SU-DHL-6 (cell line): ENCODE measurements at regions not wholly inside any gene's neighbourhood (a gene's known extent, or its start where the extent isn't known, plus 50 kb on each side); places are given as distances from the start of the nearest gene placed in this dataset.
"Not testable (repeated sequence)": the region's sequence is repeated elsewhere in the genome, so short reads cannot be mapped to it uniquely, and the experiment has no call there.

Experiments used
- EZH2phosphoT487 ChIP-seq: fragments of 200-600 bp; sonication (generic), shearing (Covaris generic); conservative IDR thresholded peaks from 2 replicates; pipeline ENCODE4 v1.6.1; 2018; ENCODE audit warnings: mild to moderate bottlenecking, antibody characterized with exemption, low read length, moderate library complexity, mixed read lengths
- TF ChIP-seq, protein P1 (sequence below): fragments of 200-600 bp; sonication (generic); IDR thresholded peaks from one replicate; pipeline ENCODE4 v1.5.1; 2017; ENCODE audit warnings: antibody characterized with exemption, mild to moderate bottlenecking, low read length, moderate library complexity; ENCODE audit not compliant: insufficient read depth, poor library complexity, severe bottlenecking

DNA sequence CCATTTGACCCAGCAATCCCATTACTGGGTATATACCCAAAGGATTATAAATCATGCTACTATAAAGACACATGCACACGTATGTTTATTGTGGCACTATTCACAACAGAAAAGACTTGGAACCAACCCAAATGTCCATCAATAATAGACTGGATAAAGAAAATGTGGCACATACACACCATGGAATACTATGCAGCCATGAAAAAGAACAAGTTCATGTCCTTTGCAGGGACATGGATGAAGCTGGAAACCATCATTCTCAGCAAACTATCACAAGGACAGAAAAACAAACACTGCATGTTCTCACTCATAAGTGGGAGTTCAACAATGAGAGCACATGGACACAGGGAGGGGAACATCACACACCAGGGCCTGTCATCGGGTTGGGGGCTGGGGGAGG lies 225.9 kb upstream of the SETMAR start:
- TF ChIP-seq, protein P1, sequence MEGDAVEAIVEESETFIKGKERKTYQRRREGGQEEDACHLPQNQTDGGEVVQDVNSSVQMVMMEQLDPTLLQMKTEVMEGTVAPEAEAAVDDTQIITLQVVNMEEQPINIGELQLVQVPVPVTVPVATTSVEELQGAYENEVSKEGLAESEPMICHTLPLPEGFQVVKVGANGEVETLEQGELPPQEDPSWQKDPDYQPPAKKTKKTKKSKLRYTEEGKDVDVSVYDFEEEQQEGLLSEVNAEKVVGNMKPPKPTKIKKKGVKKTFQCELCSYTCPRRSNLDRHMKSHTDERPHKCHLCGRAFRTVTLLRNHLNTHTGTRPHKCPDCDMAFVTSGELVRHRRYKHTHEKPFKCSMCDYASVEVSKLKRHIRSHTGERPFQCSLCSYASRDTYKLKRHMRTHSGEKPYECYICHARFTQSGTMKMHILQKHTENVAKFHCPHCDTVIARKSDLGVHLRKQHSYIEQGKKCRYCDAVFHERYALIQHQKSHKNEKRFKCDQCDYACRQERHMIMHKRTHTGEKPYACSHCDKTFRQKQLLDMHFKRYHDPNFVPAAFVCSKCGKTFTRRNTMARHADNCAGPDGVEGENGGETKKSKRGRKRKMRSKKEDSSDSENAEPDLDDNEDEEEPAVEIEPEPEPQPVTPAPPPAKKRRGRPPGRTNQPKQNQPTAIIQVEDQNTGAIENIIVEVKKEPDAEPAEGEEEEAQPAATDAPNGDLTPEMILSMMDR, result not testable (repeated sequence)
- not testable (repeated sequence) for TF ChIP-seq EZH2phosphoT487
